ENCODE measurements at regions not wholly inside any gene's neighbourhood (a gene's known extent, or its start where the extent isn't known, plus 50 kb on each side); places are given as distances from the start of the nearest gene placed in this dataset.
"Not testable (repeated sequence)": the region's sequence is repeated elsewhere in the genome, so short reads cannot be mapped to it uniquely, and the experiment has no call there.

DNA sequence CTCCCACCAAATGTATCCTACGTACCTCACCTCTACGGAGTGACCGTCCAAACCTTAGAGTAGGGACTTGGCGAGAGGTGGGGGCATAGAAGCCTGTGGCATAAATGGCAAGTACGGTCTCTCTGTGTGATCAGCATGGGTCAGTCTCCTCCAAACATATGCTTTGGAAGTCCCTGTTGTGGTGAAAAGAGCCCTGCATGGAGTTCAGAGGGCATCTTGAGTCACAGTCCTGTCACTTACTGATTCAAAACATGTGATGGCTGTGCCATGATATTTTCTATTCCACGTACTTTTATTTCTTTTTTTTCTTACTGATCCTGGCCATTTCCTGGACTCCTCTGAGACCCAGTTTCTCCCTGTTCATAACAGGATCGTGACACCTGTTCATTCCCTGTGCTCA lies 67.5 kb upstream of the CEP85L start:
- TF ChIP-seq, protein P1, sequence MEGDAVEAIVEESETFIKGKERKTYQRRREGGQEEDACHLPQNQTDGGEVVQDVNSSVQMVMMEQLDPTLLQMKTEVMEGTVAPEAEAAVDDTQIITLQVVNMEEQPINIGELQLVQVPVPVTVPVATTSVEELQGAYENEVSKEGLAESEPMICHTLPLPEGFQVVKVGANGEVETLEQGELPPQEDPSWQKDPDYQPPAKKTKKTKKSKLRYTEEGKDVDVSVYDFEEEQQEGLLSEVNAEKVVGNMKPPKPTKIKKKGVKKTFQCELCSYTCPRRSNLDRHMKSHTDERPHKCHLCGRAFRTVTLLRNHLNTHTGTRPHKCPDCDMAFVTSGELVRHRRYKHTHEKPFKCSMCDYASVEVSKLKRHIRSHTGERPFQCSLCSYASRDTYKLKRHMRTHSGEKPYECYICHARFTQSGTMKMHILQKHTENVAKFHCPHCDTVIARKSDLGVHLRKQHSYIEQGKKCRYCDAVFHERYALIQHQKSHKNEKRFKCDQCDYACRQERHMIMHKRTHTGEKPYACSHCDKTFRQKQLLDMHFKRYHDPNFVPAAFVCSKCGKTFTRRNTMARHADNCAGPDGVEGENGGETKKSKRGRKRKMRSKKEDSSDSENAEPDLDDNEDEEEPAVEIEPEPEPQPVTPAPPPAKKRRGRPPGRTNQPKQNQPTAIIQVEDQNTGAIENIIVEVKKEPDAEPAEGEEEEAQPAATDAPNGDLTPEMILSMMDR (IDR thresholded peaks at IDR 0.05; ENCODE audit: borderline replicate concordance, extremely low read depth, insufficient read depth): no peak
- no peaks in the 10 kb centered on the region for H3K36me3 ChIP-seq (ENCODE audit: control insufficient read depth in 2 of 3, insufficient read depth in 3 of 3, low read length in 3 of 3)
- H3K4me3 ChIP-seq (ENCODE audit: low read length in 3 of 3): no peak overlapping the region
- H3K27me3 ChIP-seq (ENCODE audit: control insufficient read depth, insufficient read depth, low read length): no peaks in the 10 kb centered on the region
- FAIRE-seq (no peak), DNase-seq (no peak)
- no peak overlapping the region for H3K9ac ChIP-seq (ENCODE audit: low read length in 3 of 3)
- H3K9me3 ChIP-seq (ENCODE audit: control insufficient read depth in 2 of 3, insufficient read depth in 1 of 3, low read length in 3 of 3): no peaks in the 10 kb centered on the region
- H3K4me1 ChIP-seq (ENCODE audit: control insufficient read depth in 2 of 3, insufficient read depth in 2 of 3, low read depth in 1 of 3, low read length in 3 of 3): no peaks in the 10 kb centered on the region
- no peak overlapping the region for H3K27ac ChIP-seq (ENCODE audit: low read depth in 2 of 2, low read length in 2 of 2)
- intact Hi-C loops (cut with DNase I): no loop called here

DNA sequence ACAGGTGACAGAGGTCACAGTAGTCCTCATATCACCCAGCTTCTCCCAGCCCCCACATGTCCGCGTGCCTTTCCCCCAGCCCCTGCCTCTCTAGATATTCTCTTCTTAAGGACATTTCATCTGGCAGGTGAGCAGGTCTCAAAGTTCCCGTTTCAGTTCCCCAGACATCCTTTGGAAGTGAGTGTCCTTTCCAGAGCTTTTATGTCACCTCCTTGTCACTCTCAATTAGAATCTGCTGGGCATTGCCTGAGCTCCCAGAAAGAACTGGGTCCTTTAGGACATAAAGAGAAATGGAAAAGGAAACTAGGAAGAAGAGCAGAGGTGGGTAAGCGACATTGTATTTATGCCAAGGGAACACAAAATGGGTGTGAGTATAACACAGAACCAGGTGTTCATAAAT lies 66.9 kb upstream of the CEP85L start:
- FAIRE-seq: no peak
- DNase-seq: no peak
- Histone ChIP-seq H3K4me3 (ENCODE audit: low read length in 3 of 3) (no peak overlapping the region), H3K27me3 (ENCODE audit: control insufficient read depth, insufficient read depth, low read length) (no peaks in the 10 kb centered on the region), H3K4me1 (ENCODE audit: control insufficient read depth in 2 of 3, insufficient read depth in 2 of 3, low read depth in 1 of 3, low read length in 3 of 3) (no peaks in the 10 kb centered on the region), H3K9me3 (ENCODE audit: control insufficient read depth in 2 of 3, insufficient read depth in 1 of 3, low read length in 3 of 3) (no peaks in the 10 kb centered on the region), H3K36me3 (ENCODE audit: control insufficient read depth in 2 of 3, insufficient read depth in 3 of 3, low read length in 3 of 3) (no peaks in the 10 kb centered on the region), H3K27ac (ENCODE audit: low read depth in 2 of 2, low read length in 2 of 2) (no peak overlapping the region), H3K9ac (ENCODE audit: low read length in 3 of 3) (no peak overlapping the region)
- intact Hi-C loops (cut with DNase I): no loop called here
- TF ChIP-seq, protein P1 (IDR thresholded peaks at IDR 0.05; ENCODE audit: borderline replicate concordance, extremely low read depth, insufficient read depth): no peak

DNA sequence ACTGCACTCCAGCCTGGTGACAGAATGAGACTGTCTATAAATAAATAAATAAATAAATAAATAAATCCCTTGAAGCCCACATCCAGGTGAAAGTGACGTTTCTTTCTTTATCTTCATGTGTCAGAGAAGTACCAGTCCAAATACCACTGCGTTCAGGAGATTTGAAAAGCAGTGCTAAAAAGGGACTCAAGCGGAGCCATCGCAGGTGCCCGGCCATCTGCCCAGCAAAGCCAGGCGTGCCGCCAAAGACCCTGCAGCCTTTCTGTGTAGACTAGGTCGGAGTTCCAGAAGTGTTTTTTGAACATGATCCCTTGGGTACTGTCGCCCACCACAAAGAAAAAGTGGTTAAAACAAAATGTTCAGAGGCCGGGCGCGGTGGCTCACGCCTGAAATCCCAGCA lies 65.7 kb upstream of the CEP85L start:
- Histone ChIP-seq H3K4me1 (ENCODE audit: control insufficient read depth in 2 of 3, insufficient read depth in 2 of 3, low read depth in 1 of 3, low read length in 3 of 3) (no peaks in the 10 kb centered on the region), H3K9me3 (ENCODE audit: control insufficient read depth in 2 of 3, insufficient read depth in 1 of 3, low read length in 3 of 3) (no peaks in the 10 kb centered on the region), H3K9ac (ENCODE audit: low read length in 3 of 3) (no peak overlapping the region), H3K27me3 (ENCODE audit: control insufficient read depth, insufficient read depth, low read length) (no peaks in the 10 kb centered on the region), H3K36me3 (ENCODE audit: control insufficient read depth in 2 of 3, insufficient read depth in 3 of 3, low read length in 3 of 3) (no peaks in the 10 kb centered on the region), H3K4me3 (ENCODE audit: low read length in 3 of 3) (no peak overlapping the region), H3K27ac (ENCODE audit: low read depth in 2 of 2, low read length in 2 of 2) (no peak overlapping the region)
- FAIRE-seq: no peak
- no peak for DNase-seq
- intact Hi-C loops (cut with DNase I): no loop called here
- TF ChIP-seq, protein P1 (IDR thresholded peaks at IDR 0.05; ENCODE audit: borderline replicate concordance, extremely low read depth, insufficient read depth): no peak

DNA sequence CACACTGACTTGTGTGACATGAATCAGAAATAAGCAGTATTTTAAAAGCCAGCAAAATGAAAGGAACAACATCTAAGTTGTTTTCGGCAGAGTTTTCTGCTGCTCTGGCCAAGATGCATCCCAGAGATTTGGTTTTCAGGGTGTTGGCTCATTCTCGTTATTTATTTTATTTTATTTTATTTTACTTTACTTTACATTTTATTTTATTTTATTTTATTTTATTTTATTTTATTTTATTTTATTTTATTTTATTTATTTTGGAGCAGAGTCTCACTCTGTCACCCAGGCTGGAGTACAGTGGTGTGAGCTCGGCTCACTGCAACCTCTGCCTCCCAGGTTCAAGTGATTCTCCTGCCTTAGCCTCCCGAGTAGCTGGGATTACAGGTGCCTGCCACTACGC lies 64.5 kb upstream of the CEP85L start:
- H3K9me3 ChIP-seq (ENCODE audit: control insufficient read depth in 2 of 3, insufficient read depth in 1 of 3, low read length in 3 of 3); FAIRE-seq; H3K27me3 ChIP-seq (ENCODE audit: control insufficient read depth, insufficient read depth, low read length); H3K4me3 ChIP-seq (ENCODE audit: low read length in 3 of 3); H3K9ac ChIP-seq (ENCODE audit: low read length in 3 of 3); intact Hi-C loops (cut with DNase I); H3K27ac ChIP-seq (ENCODE audit: low read depth in 2 of 2, low read length in 2 of 2); H3K4me1 ChIP-seq (ENCODE audit: control insufficient read depth in 2 of 3, insufficient read depth in 2 of 3, low read depth in 1 of 3, low read length in 3 of 3); H3K36me3 ChIP-seq (ENCODE audit: control insufficient read depth in 2 of 3, insufficient read depth in 3 of 3, low read length in 3 of 3); DNase-seq: not testable (repeated sequence)
